GM23338 (cell line): ENCODE measurements at regions not wholly inside any gene's neighbourhood (a gene's known extent, or its start where the extent isn't known, plus 50 kb on each side); places are given as distances from the start of the nearest gene placed in this dataset.

Source experiments
- ATAC-seq: fragments of 200-7000 bp; cut with Tn5 transposase; 3 replicates; pipeline ENCODE4 v1.9.1; 2020
- DNase-seq: peaks from one replicate; pipeline ENCODE4 v3.0.0-alpha.2; 2015; ENCODE audit warnings: low spot score
- H2AFZ ChIP-seq: fragments of 200-600 bp; sonication (generic); 2 replicates; pipeline ENCODE4 v1.8.0; 2016; ENCODE audit warnings: antibody characterized with exemption, mild to moderate bottlenecking, moderate library complexity
- H3F3A ChIP-seq: fragments of 200-600 bp; sonication (generic); replicated peaks from 2 replicates; pipeline ENCODE4 v1.8.0; 2017; ENCODE audit warnings: antibody characterized with exemption, mixed run types, low read depth
- H3K27ac ChIP-seq: fragments of 200-600 bp; sonication (generic); 2 replicates; pipeline ENCODE4 v1.6.1; 2016; ENCODE audit warnings: low read depth
- H3K27me3 ChIP-seq: fragments of 200-600 bp; sonication (generic); 2 replicates; pipeline ENCODE4 v1.8.0; 2016; ENCODE audit warnings: mild to moderate bottlenecking, mixed run types, moderate library complexity; ENCODE audit not compliant: insufficient read depth
- H3K36me3 ChIP-seq: fragments of 200-600 bp; sonication (generic); 2 replicates; pipeline ENCODE4 v1.8.0; 2016; ENCODE audit warnings: mild to moderate bottlenecking; ENCODE audit not compliant: insufficient read depth
- H3K4me1 ChIP-seq: fragments of 200-600 bp; sonication (generic); 2 replicates; pipeline ENCODE4 v1.8.0; 2016; ENCODE audit warnings: mild to moderate bottlenecking, moderate library complexity; ENCODE audit not compliant: insufficient read depth
- H3K4me2 ChIP-seq: fragments of 200-600 bp; sonication (generic); 2 replicates; pipeline ENCODE4 v1.7.1; 2017; ENCODE audit warnings: mixed run types
- H3K4me3 ChIP-seq: fragments of 200-600 bp; sonication (generic); 2 replicates; pipeline ENCODE4 v1.6.1; 2016; ENCODE audit warnings: mixed run types
- H3K79me2 ChIP-seq: fragments of 200-600 bp; sonication (generic); replicated peaks from 2 replicates; pipeline ENCODE4 v1.8.0; 2017; ENCODE audit warnings: mild to moderate bottlenecking; ENCODE audit not compliant: insufficient read depth
- H3K9me2 ChIP-seq: fragments of 200-600 bp; sonication (generic); 2 replicates; pipeline ENCODE4 v1.8.0; 2017; ENCODE audit not compliant: insufficient read depth
- H4K20me1 ChIP-seq: fragments of 200-600 bp; sonication (generic); replicated peaks from 2 replicates; pipeline ENCODE4 v1.8.0; 2017; ENCODE audit warnings: mild to moderate bottlenecking; ENCODE audit not compliant: insufficient read depth
- H3K27ac Mint-ChIP-seq: 2 replicates; pipeline ENCODE4 v1.8.0; 2020; ENCODE audit warnings: inconsistent platforms, mild to moderate bottlenecking, moderate library complexity, mixed read lengths
- H3K27me3 Mint-ChIP-seq: 3 replicates; pipeline ENCODE4 v1.8.0; 2022; ENCODE audit warnings: low read depth, mild to moderate bottlenecking, moderate library complexity, mixed read lengths, inconsistent platforms; ENCODE audit not compliant: insufficient read depth, poor library complexity
- H3K36me3 Mint-ChIP-seq: 3 replicates; pipeline ENCODE4 v1.8.0; 2021; ENCODE audit warnings: low read depth, mild to moderate bottlenecking, inconsistent platforms, moderate library complexity, mixed read lengths
- H3K4me1 Mint-ChIP-seq: 3 replicates; pipeline ENCODE4 v1.8.0; 2020; ENCODE audit warnings: mild to moderate bottlenecking, inconsistent platforms, mixed read lengths
- H3K4me3 Mint-ChIP-seq: 3 replicates; pipeline ENCODE4 v1.8.0; 2021; ENCODE audit warnings: moderate library complexity, mild to moderate bottlenecking, inconsistent platforms, mixed read lengths
- H3K9me3 Mint-ChIP-seq: 3 replicates; pipeline ENCODE4 v1.8.0; 2020; ENCODE audit warnings: moderate library complexity, mild to moderate bottlenecking, inconsistent platforms, mixed read lengths
- CREB1 ChIP-seq: fragments of 250-450 bp; sonication (Bioruptor Pico); IDR thresholded peaks from 2 replicates; pipeline ENCODE4 v1.5.0; 2020; ENCODE audit warnings: low read depth, mild to moderate bottlenecking, moderate library complexity
- CTCF ChIP-seq, 2 experiments: fragments of 200-600 bp in 1 of 2; sonication (generic) in 1 of 2; conservative IDR thresholded peaks; 2 replicates each; pipeline versions ENCODE4 v1.5.1 to v1.6.1; 2016 to 2017; ENCODE audit warnings: antibody characterized with exemption in 2 of 2, low read depth in 2 of 2, mild to moderate bottlenecking in 2 of 2, moderate library complexity in 1 of 2
- EZH2 ChIP-seq: fragments of 200-600 bp; sonication (generic); IDR thresholded peaks from one replicate; pipeline ENCODE4 v1.8.0; 2017; ENCODE audit warnings: antibody characterized with exemption, mild to moderate bottlenecking, low read depth; ENCODE audit not compliant: unreplicated experiment
- EZH2phosphoT487 ChIP-seq: fragments of 200-600 bp; sonication (generic); IDR thresholded peaks from one replicate; pipeline ENCODE4 v1.8.1; 2018; ENCODE audit warnings: antibody characterized with exemption; ENCODE audit not compliant: unreplicated experiment
- JUNB ChIP-seq: IDR thresholded peaks from one replicate; pipeline ENCODE4 v1.6.1; 2016; ENCODE audit warnings: antibody characterized with exemption; ENCODE audit not compliant: unreplicated experiment
- NANOG ChIP-seq: IDR thresholded peaks from 2 replicates; pipeline ENCODE4 v1.6.1; 2016; ENCODE audit warnings: antibody characterized with exemption, borderline replicate concordance
- REST ChIP-seq: IDR thresholded peaks from one replicate; pipeline ENCODE4 v1.6.1; 2018; ENCODE audit warnings: antibody characterized with exemption; ENCODE audit not compliant: unreplicated experiment
- STAT1 ChIP-seq: IDR thresholded peaks from one replicate; pipeline ENCODE4 v1.6.1; 2016; ENCODE audit warnings: antibody characterized with exemption; ENCODE audit not compliant: unreplicated experiment
- ZNF114 ChIP-seq: fragments of 250-450 bp; sonication (Bioruptor Pico); IDR thresholded peaks from 2 replicates; pipeline ENCODE4 v1.5.0; 2020; ENCODE audit warnings: mild to moderate bottlenecking, moderate library complexity
- ZNF331 ChIP-seq: fragments of 250-450 bp; sonication (Bioruptor Pico); IDR thresholded peaks from 2 replicates; pipeline ENCODE4 v1.5.0; 2020; ENCODE audit warnings: low read depth, mild to moderate bottlenecking, moderate library complexity
- ZNF462 ChIP-seq: fragments of 250-450 bp; sonication (Bioruptor Pico); IDR thresholded peaks from 2 replicates; pipeline ENCODE4 v1.5.0; 2020; ENCODE audit warnings: mild to moderate bottlenecking, moderate library complexity

- no peaks in the 10 kb centered on the region for H3K36me3 Mint-ChIP-seq
- Histone ChIP-seq H4K20me1 (no peaks in the 10 kb centered on the region), H3K27me3 (no peaks in the 10 kb centered on the region), H3F3A (no peaks in the 10 kb centered on the region), H3K4me3 (no peak overlapping the region), H3K9me2 (no peaks in the 10 kb centered on the region; the same call in 1 of the 2 replicates), H3K4me1 (no peaks in the 10 kb centered on the region), H3K79me2 (no peaks in the 10 kb centered on the region), H2AFZ (no peak overlapping the region), H3K4me2 (no peak overlapping the region), H3K36me3 (no peaks in the 10 kb centered on the region), H3K27ac (no peak overlapping the region)
- no peaks in the 10 kb centered on the region for H3K9me3 Mint-ChIP-seq
- DNase-seq, result no peak
- no peak overlapping the region for H3K27ac Mint-ChIP-seq
- no peaks in the 10 kb centered on the region for H3K4me1 Mint-ChIP-seq
- no peak for TF ChIP-seq NANOG
- no peak for TF ChIP-seq CREB1 (CRISPR knock-in tag)
- no peaks in the 10 kb centered on the region for H3K27me3 Mint-ChIP-seq
- no peak overlapping the region for H3K4me3 Mint-ChIP-seq
- no peak for ATAC-seq
These were observed 84.5 kb upstream of the ADGRL4 start for GRCh38 chr1:79090985-79091384.

GRCh38 chr1:79089946-79090345, 83.4 kb upstream of the ADGRL4 start:
- Mint-ChIP-seq H3K4me3 (no peak overlapping the region), H3K27ac (no peak overlapping the region), H3K27me3 (no peaks in the 10 kb centered on the region), H3K36me3 (no peaks in the 10 kb centered on the region), H3K4me1 (no peaks in the 10 kb centered on the region), H3K9me3 (no peaks in the 10 kb centered on the region)
- no peak overlapping the region for H3K27ac ChIP-seq
- H3K4me2 ChIP-seq, result no peak overlapping the region
- H3K4me3 ChIP-seq, result no peak overlapping the region
- no peaks in the 10 kb centered on the region for H3K36me3 ChIP-seq
- H3K79me2 ChIP-seq, result no peaks in the 10 kb centered on the region
- H3K27me3 ChIP-seq, result no peaks in the 10 kb centered on the region
- DNase-seq (no peak), ATAC-seq (no peak)
- no peaks in the 10 kb centered on the region; the same call in 1 of the 2 replicates for H3K9me2 ChIP-seq
- H3K4me1 ChIP-seq, result no peaks in the 10 kb centered on the region
- H3F3A ChIP-seq, result no peaks in the 10 kb centered on the region
- H2AFZ ChIP-seq, result no peak overlapping the region
- H4K20me1 ChIP-seq, result no peaks in the 10 kb centered on the region
- TF ChIP-seq REST, result no peak
- TF ChIP-seq CTCF (conservative IDR thresholded peaks at IDR 0.05; ENCODE audit: low read depth in 2 of 2), result no peak
- no peak for TF ChIP-seq EZH2phosphoT487
- TF ChIP-seq JUNB, result no peak
- no peak for TF ChIP-seq ZNF114 (CRISPR knock-in tag)
- no peak for TF ChIP-seq NANOG
- TF ChIP-seq STAT1, result no peak
- TF ChIP-seq EZH2, result no peak
- no peak for TF ChIP-seq CREB1 (CRISPR knock-in tag)
- no peak for TF ChIP-seq ZNF462 (CRISPR knock-in tag)
- TF ChIP-seq ZNF331 (CRISPR knock-in tag), result no peak
